UCSD-AML1 (cell line): ENCODE measurements at regions not wholly inside any gene's neighbourhood (a gene's known extent, or its start where the extent isn't known, plus 50 kb on each side); places are given as distances from the start of the nearest gene placed in this dataset.
"Not testable (repeated sequence)": the region's sequence is repeated elsewhere in the genome, so short reads cannot be mapped to it uniquely, and the experiment has no call there.

Experiments used
- DNase-seq: peaks from one replicate; lab custom pipeline; 2025; ENCODE audit not compliant: unreplicated experiment; lab: John Stamatoyannopoulos, UW

- DNase-seq: no peak
These were observed 203.4 kb upstream of the AGR3 start for GRCh38 chr7:17085186-17085585.

- DNase-seq: no peak
These were observed 204.6 kb upstream of the AGR3 start for GRCh38 chr7:17086403-17086802.

- DNase-seq: no peak
These were observed 207.7 kb upstream of the AHR start for GRCh38 chr7:17090751-17091150.

DNA sequence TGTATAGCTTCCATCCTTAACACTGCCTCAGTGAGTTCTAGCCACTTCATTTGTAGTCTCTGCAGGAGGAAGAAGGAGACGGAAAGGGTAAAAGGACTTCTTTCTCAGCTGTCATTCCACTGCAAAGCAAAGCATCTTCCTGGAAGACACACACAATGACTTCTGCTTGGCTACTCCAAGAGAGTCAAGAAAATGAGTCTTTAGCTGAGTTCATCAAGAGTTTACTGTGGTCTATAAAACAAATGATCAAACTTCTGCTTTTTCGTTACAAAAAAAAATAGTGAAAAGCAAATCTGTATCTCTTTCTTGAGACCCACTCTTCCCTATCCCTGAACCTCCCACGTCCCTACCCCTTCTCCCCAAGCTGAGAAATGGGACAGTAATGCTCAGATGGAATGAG lies 205.0 kb upstream of the AHR start:
- DNase-seq: no peak

DNA sequence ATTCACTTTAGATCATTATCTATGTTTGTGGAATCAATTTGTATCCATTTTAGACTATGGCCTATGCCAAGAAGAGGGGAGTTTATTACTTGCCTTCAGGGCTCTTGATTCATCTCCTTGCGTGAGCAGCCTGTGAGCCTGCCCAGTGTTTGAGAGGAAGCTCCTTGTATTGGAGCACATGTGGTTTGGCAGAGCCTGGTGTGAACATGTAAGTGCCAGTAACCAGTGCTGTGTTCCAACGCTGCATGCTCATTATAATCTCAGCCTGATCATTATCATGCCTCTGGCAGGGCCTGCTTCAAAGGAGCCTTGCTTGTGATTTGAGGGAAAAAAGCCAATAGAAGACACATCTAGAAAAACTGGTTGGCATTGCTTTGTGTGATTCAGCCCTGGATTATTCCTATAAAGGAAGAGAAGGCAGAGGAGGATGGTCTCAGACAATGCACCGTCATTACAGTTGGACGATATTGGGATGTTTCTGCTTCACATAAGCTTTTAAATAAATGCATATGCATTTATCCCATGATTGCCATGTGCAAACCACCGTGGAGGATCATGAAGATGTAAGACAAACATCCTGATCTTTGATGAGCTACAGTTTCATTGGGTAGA lies 203.4 kb upstream of the AHR start:
- no peak for DNase-seq

- DNase-seq: peak; percentile 8
These were observed 202.5 kb upstream of the AHR start for GRCh38 chr7:17095931-17096330.

DNA sequence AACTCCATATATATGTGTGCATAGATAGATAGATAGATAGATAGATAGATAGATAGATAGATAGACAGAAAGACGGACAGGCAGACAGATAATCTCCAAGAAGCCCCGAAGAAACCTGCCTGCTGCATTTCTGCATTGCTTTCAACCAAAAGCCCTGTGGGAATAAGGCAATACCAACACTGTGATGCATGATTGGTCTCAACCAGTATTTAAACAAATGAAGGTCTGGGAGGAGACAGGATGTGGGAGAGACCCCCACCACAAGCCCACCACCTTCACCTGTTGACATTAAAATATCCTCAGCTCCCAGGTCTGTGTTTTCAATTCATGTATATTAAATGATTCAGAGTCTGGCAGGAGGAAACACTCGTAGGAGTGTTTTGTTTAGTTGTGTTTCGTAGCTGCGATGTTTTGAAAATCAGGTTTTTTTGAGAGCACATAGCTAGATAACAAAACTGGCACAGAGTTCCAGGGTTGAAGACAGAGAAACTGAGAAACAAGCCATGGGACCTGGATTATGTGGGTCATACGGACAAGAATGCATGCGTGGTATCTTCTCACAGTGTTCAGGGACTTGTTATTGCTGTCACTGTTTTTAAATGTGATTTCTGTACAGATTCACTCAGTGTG lies 200.7 kb upstream of the AHR start:
- DNase-seq: no peak

- no peak for DNase-seq
These were observed 199.9 kb upstream of the AHR start for GRCh38 chr7:17098515-17098914.

- DNase-seq: no peak
These were observed 199.1 kb upstream of the AHR start for GRCh38 chr7:17099083-17099973.

- not testable (repeated sequence) for DNase-seq
These were observed 198.4 kb upstream of the AHR start for GRCh38 chr7:17099974-17100509.

GRCh38 chr7:17101207-17101696 lies 197.2 kb upstream of the AHR start:
- DNase-seq: no peak

DNA sequence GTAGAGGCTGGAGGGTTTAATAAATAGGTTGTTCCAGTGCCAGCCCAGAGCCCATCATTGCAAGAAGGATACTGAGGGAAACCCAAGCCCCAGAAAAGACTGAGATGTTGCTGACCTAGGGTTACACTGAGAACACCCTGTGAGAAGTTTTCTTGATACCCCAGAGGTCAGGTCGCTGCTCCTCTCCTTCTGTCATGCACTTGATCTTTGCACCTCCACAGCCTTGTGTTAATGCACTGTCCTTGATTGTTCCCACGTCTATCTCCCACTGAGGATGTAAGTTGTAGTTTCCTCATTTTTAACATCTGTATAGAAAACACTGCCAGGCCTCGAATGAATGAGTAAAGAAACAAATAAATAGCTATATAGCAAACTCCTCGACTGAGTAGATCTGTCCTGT lies 195.3 kb upstream of the AHR start:
- no peak for DNase-seq

GRCh38 chr7:17103984-17104383 lies 194.5 kb upstream of the AHR start:
- no peak for DNase-seq

GRCh38 chr7:17104419-17104818 lies 194.0 kb upstream of the AHR start:
- DNase-seq: no peak

GRCh38 chr7:17105701-17106100 lies 192.8 kb upstream of the AHR start:
- DNase-seq: no peak

- DNase-seq: no peak
These were observed 190.3 kb upstream of the AHR start for GRCh38 chr7:17108049-17108584.

- no peak for DNase-seq
These were observed 189.4 kb upstream of the AHR start for GRCh38 chr7:17109020-17109419.

GRCh38 chr7:17113770-17114169 lies 184.7 kb upstream of the AHR start:
- not testable (repeated sequence) for DNase-seq

DNA sequence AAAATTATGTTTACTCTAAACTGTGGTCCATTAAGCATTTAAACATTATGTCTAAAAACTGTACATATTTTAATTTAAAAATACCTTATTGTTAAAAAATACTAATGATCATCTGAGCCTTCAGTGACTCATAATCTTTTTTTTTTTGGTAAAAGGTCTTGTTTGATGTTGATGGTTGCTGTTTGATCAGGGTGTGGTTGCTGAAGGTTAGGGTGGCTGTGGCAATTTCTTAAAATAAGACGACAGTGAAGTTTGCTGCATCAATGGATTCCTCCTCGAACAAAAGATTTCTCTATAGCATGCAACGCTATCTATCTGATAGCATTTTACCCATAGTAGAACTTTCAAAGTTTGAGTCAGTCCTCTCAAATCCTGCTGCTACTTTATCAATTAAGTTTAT lies 180.0 kb upstream of the AHR start:
- DNase-seq: no peak

DNA sequence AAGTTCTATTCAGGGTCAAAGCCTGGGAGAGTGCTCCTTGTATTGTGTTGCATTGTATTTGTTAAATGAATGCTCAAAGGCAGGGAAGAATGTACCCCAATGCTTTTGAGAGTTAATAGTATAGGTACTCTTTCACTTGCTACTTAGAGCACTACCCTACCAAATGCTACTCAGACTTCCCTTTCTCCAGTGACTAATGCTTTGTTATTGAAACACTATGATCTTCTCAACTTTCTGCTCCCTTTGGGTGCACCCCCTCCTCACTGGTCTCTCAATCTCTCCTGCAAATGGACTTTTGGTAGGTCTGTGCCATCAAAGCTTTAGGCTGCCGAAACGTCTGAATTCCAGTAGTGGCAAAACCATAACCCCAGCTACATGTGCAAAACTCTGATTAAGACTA lies 177.7 kb upstream of the AHR start:
- DNase-seq: no peak

DNA sequence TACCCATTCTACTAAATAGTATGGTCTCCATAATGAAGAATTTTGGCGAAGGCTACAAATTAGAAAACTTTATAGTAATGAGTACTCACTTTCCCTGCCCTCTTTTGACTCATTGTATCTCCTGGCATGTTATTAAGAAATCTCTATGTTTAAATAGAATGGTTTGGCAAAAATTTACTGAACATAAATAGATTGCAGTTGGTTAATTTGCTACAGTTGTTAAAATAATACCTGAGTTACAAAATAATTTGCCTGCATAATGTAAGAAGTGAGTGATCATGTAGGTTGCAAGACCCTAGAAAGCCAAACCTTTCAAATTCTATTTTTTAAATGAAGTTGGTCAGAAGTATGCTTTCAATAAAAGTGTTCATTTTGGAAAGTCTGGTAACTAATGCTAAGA lies 176.8 kb upstream of the AHR start:
- no peak for DNase-seq
